C4-2B (cell line): ENCODE measurements at regions not wholly inside any gene's neighbourhood (a gene's known extent, or its start where the extent isn't known, plus 50 kb on each side); places are given as distances from the start of the nearest gene placed in this dataset.
A peak's percentile ranks its signal among the peaks of the same experiment; 100 is the strongest.
"Not testable (repeated sequence)": the region's sequence is repeated elsewhere in the genome, so short reads cannot be mapped to it uniquely, and the experiment has no call there.

Source experiments
- H3K27ac ChIP-seq: fragments of 450-650 bp; 2 replicates; pipeline ENCODE4 v1.5.1; 2017
- ZFX ChIP-seq: fragments of 450-650 bp; IDR thresholded peaks from 2 replicates; pipeline ENCODE4 v1.6.1; 2017
- TF ChIP-seq, protein P1 (sequence below): fragments of 450-650 bp; conservative IDR thresholded peaks from 2 replicates; pipeline ENCODE4 v1.5.1; 2017; ENCODE audit warnings: mild to moderate bottlenecking

DNA sequence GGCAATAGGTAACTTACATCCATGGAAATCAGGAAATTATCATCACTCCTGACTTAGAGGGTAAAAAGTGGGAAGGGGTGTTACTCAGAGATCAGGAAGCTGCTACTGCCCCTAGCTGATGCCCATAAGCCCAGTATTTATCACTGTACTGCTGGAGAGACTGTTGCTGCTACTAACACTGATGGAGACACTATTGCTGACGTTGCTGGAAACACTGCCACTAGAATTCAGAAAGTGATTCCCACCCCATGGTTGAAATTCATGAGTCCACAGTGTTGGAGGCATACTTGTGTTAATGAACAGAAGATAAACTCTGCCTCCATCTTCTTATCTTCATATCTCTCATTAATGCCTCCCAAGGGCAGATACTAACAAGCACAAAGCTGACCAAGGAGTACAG lies 97.6 kb downstream of the MTX3 start:
- TF ChIP-seq, protein P1, sequence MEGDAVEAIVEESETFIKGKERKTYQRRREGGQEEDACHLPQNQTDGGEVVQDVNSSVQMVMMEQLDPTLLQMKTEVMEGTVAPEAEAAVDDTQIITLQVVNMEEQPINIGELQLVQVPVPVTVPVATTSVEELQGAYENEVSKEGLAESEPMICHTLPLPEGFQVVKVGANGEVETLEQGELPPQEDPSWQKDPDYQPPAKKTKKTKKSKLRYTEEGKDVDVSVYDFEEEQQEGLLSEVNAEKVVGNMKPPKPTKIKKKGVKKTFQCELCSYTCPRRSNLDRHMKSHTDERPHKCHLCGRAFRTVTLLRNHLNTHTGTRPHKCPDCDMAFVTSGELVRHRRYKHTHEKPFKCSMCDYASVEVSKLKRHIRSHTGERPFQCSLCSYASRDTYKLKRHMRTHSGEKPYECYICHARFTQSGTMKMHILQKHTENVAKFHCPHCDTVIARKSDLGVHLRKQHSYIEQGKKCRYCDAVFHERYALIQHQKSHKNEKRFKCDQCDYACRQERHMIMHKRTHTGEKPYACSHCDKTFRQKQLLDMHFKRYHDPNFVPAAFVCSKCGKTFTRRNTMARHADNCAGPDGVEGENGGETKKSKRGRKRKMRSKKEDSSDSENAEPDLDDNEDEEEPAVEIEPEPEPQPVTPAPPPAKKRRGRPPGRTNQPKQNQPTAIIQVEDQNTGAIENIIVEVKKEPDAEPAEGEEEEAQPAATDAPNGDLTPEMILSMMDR: no peak
- TF ChIP-seq ZFX: no peak
- H3K27ac ChIP-seq: no peak overlapping the region

DNA sequence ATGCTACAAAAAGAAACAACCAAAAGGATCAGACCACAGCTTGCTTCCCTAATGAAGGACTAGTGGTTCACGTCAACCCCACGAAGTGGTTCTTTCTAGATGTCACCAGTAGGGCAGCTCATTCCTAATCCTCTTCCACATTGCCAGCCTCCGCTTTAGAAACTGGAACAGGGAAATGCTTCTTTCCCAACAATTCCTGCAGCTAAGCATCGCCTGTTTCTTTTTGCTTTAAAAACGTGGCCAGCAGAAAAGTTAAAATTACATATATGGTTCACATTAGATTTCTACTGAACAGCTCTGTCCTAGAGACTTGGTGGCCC lies 100.2 kb downstream of the MTX3 start:
- H3K27ac ChIP-seq: no peak overlapping the region
- TF ChIP-seq, protein P1: peak; percentile 35
- no peak for TF ChIP-seq ZFX

DNA sequence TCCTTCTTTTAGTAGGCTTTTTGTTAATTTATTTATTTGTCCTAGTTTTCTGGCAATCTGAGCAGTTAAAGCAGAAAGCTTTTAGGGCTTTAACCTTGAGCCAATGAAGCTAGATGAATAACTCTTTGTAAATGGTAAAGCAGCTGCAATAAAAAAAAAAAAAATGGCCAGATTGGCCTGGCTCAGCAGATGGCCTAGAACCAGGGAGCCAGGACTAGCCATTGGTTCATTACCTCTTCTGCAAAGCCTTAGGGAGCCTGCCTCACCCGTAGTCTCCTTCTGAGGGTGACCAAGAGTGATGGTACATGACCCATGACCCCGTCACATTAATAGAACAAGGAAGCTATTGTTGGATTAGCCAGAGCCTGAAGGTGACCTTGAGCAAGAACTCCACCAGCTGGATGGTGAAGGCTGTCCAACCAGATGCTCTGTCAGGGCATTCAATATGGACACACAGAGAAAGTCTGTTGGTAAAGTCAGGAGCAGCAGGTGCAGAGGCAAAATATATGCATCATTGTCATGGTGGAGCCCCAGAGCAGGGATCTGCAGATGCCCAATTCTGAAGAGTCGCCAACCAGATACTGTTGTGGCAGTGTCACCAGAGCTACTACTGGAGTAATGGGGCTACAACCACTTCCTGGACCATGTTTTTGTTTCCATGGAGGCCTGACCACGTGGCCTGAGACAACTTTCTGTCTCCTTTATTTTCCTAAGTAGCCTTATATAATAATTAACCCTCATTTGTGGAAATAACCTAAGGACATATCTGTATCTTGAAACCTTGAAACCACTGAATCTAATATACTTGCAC lies 100.7 kb downstream of the MTX3 start:
- no peak overlapping the region for H3K27ac ChIP-seq
- TF ChIP-seq ZFX: no peak
- TF ChIP-seq, protein P1: no peak

DNA sequence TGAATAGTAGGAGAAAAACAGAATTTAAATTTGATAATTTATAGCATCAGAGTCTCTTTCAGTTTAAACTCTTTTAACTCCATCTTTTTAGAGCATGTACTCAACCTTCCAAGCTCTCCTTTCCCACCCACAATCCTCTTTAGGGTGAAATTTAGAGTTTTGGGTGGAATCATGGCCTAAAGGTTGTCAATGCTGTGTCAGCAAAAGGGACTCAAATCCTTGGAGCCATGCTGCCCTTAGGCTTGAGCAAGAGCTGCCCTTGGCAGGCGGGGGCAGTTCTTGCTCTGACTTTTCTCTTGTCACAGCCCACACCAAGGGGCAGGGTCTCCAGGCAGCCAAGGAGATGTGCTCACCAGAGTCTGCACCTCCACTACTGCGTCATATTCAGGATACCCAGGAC lies 102.4 kb downstream of the MTX3 start:
- no peak overlapping the region for H3K27ac ChIP-seq
- TF ChIP-seq ZFX: no peak
- TF ChIP-seq, protein P1: no peak

DNA sequence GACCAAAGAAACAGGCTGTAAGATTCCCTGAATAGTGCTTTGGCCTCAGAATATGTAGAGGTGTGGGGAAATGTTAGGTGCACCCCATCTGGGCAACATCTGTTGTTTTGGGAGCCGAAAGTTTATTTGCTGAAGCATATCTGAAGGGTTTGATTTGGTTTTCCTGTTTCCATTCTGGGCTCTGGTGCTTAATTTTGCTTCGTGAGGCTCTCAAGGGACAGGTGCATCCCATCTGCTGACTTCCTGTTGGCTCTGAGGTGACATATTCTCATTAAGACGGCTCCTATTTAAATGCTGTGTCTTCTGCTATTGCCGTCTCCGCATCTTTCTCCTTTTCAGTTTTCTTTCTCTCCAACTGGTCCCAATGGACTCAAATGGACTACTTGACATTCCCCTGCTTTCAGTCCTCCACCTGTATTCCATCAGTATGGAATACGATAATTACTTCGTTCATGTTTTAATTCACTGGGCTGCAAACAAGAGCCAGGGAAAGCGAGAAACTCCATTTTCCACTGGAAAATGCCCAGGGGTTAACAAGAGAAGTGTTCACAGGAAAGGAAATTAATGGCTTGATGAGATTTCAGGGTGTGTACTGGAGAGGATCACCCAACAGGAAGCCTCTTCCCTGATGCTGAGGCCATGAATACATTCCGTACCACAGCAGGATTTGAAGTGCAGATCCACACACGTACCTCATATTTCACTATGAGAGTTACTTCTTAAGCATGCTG lies 104.0 kb downstream of the MTX3 start:
- H3K27ac ChIP-seq: no peak overlapping the region
- no peak for TF ChIP-seq ZFX
- TF ChIP-seq, protein P1: no peak

DNA sequence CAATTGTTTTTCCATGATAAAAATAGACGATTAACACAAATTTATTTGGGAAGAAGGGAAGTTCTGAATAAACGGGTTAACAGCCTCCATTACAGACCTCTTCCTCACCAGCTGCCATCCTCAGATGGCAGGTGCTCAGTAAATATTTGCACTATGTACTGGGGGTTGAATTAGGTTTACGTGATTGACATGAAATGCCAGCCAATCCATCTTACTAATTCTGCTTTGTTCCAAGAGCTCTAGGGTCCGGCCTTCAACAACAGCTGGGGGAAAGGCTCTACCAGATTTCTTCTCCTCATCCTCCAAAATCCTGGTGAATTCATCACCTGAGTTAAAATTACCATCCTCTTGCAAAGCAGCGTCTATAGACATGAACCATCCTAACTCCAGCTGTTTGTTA lies 104.6 kb downstream of the MTX3 start:
- H3K27ac ChIP-seq: no peak overlapping the region

DNA sequence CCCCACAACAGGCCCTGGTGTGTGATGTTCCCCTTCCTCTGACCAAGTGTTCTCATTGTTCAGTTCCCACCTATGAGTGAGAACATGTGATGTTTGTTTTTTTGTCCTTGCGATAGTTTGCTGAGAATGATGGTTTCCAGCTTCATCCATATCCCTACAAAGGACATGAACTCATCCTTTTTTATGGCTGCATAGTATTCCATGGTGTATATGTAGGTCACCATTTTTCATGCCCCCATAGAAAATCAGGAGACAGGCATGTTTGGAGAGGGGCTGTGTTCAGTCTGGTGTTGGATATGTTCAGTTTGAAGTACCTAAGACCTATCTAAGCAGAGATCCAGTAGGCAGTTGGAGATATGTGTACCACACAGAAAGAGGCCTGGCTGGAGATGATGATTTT lies 111.2 kb downstream of the MTX3 start:
- H3K27ac ChIP-seq: not testable (repeated sequence)

More for the DNA sequence above, 104.6 kb downstream of the MTX3 start:
- TF ChIP-seq, protein P1: no peak
- no peak for TF ChIP-seq ZFX
